GM23338 (cell line): ENCODE measurements at regions not wholly inside any gene's neighbourhood (a gene's known extent, or its start where the extent isn't known, plus 50 kb on each side); places are given as distances from the start of the nearest gene placed in this dataset.

Source experiments
- ATAC-seq: fragments of 200-7000 bp; cut with Tn5 transposase; 3 replicates; pipeline ENCODE4 v1.9.1; 2020
- DNase-seq: peaks from one replicate; pipeline ENCODE4 v3.0.0-alpha.2; 2015; ENCODE audit warnings: low spot score
- H2AFZ ChIP-seq: fragments of 200-600 bp; sonication (generic); 2 replicates; pipeline ENCODE4 v1.8.0; 2016; ENCODE audit warnings: antibody characterized with exemption, mild to moderate bottlenecking, moderate library complexity
- H3F3A ChIP-seq: fragments of 200-600 bp; sonication (generic); replicated peaks from 2 replicates; pipeline ENCODE4 v1.8.0; 2017; ENCODE audit warnings: antibody characterized with exemption, mixed run types, low read depth
- H3K27ac ChIP-seq: fragments of 200-600 bp; sonication (generic); 2 replicates; pipeline ENCODE4 v1.6.1; 2016; ENCODE audit warnings: low read depth
- H3K27me3 ChIP-seq: fragments of 200-600 bp; sonication (generic); 2 replicates; pipeline ENCODE4 v1.8.0; 2016; ENCODE audit warnings: mild to moderate bottlenecking, mixed run types, moderate library complexity; ENCODE audit not compliant: insufficient read depth
- H3K36me3 ChIP-seq: fragments of 200-600 bp; sonication (generic); 2 replicates; pipeline ENCODE4 v1.8.0; 2016; ENCODE audit warnings: mild to moderate bottlenecking; ENCODE audit not compliant: insufficient read depth
- H3K4me1 ChIP-seq: fragments of 200-600 bp; sonication (generic); 2 replicates; pipeline ENCODE4 v1.8.0; 2016; ENCODE audit warnings: mild to moderate bottlenecking, moderate library complexity; ENCODE audit not compliant: insufficient read depth
- H3K4me2 ChIP-seq: fragments of 200-600 bp; sonication (generic); 2 replicates; pipeline ENCODE4 v1.7.1; 2017; ENCODE audit warnings: mixed run types
- H3K4me3 ChIP-seq: fragments of 200-600 bp; sonication (generic); 2 replicates; pipeline ENCODE4 v1.6.1; 2016; ENCODE audit warnings: mixed run types
- H3K79me2 ChIP-seq: fragments of 200-600 bp; sonication (generic); replicated peaks from 2 replicates; pipeline ENCODE4 v1.8.0; 2017; ENCODE audit warnings: mild to moderate bottlenecking; ENCODE audit not compliant: insufficient read depth
- H3K9me2 ChIP-seq: fragments of 200-600 bp; sonication (generic); 2 replicates; pipeline ENCODE4 v1.8.0; 2017; ENCODE audit not compliant: insufficient read depth
- H4K20me1 ChIP-seq: fragments of 200-600 bp; sonication (generic); replicated peaks from 2 replicates; pipeline ENCODE4 v1.8.0; 2017; ENCODE audit warnings: mild to moderate bottlenecking; ENCODE audit not compliant: insufficient read depth
- H3K27ac Mint-ChIP-seq: 2 replicates; pipeline ENCODE4 v1.8.0; 2020; ENCODE audit warnings: inconsistent platforms, mild to moderate bottlenecking, moderate library complexity, mixed read lengths
- H3K27me3 Mint-ChIP-seq: 3 replicates; pipeline ENCODE4 v1.8.0; 2022; ENCODE audit warnings: low read depth, mild to moderate bottlenecking, moderate library complexity, mixed read lengths, inconsistent platforms; ENCODE audit not compliant: insufficient read depth, poor library complexity
- H3K36me3 Mint-ChIP-seq: 3 replicates; pipeline ENCODE4 v1.8.0; 2021; ENCODE audit warnings: low read depth, mild to moderate bottlenecking, inconsistent platforms, moderate library complexity, mixed read lengths
- H3K4me1 Mint-ChIP-seq: 3 replicates; pipeline ENCODE4 v1.8.0; 2020; ENCODE audit warnings: mild to moderate bottlenecking, inconsistent platforms, mixed read lengths
- H3K4me3 Mint-ChIP-seq: 3 replicates; pipeline ENCODE4 v1.8.0; 2021; ENCODE audit warnings: moderate library complexity, mild to moderate bottlenecking, inconsistent platforms, mixed read lengths
- H3K9me3 Mint-ChIP-seq: 3 replicates; pipeline ENCODE4 v1.8.0; 2020; ENCODE audit warnings: moderate library complexity, mild to moderate bottlenecking, inconsistent platforms, mixed read lengths
- EZH2 ChIP-seq: fragments of 200-600 bp; sonication (generic); IDR thresholded peaks from one replicate; pipeline ENCODE4 v1.8.0; 2017; ENCODE audit warnings: antibody characterized with exemption, mild to moderate bottlenecking, low read depth; ENCODE audit not compliant: unreplicated experiment
- EZH2phosphoT487 ChIP-seq: fragments of 200-600 bp; sonication (generic); IDR thresholded peaks from one replicate; pipeline ENCODE4 v1.8.1; 2018; ENCODE audit warnings: antibody characterized with exemption; ENCODE audit not compliant: unreplicated experiment
- JUNB ChIP-seq: IDR thresholded peaks from one replicate; pipeline ENCODE4 v1.6.1; 2016; ENCODE audit warnings: antibody characterized with exemption; ENCODE audit not compliant: unreplicated experiment
- NANOG ChIP-seq: IDR thresholded peaks from 2 replicates; pipeline ENCODE4 v1.6.1; 2016; ENCODE audit warnings: antibody characterized with exemption, borderline replicate concordance
- POLR2AphosphoS5 ChIP-seq: IDR thresholded peaks from 2 replicates; pipeline ENCODE4 v1.6.1; 2016; ENCODE audit warnings: antibody characterized with exemption, low read depth
- REST ChIP-seq: IDR thresholded peaks from one replicate; pipeline ENCODE4 v1.6.1; 2018; ENCODE audit warnings: antibody characterized with exemption; ENCODE audit not compliant: unreplicated experiment
- ZNF331 ChIP-seq: fragments of 250-450 bp; sonication (Bioruptor Pico); IDR thresholded peaks from 2 replicates; pipeline ENCODE4 v1.5.0; 2020; ENCODE audit warnings: low read depth, mild to moderate bottlenecking, moderate library complexity
- ZNF462 ChIP-seq: fragments of 250-450 bp; sonication (Bioruptor Pico); IDR thresholded peaks from 2 replicates; pipeline ENCODE4 v1.5.0; 2020; ENCODE audit warnings: mild to moderate bottlenecking, moderate library complexity
- TF ChIP-seq, protein P1 (sequence below): IDR thresholded peaks from 2 replicates; pipeline ENCODE4 v1.6.1; 2016; ENCODE audit warnings: antibody characterized with exemption

GRCh38 chr2:16058256-16058655 is 117.9 kb downstream of the MYCN start (continued):
- TF ChIP-seq REST (no peak), NANOG (no peak)
- TF ChIP-seq, protein P1, sequence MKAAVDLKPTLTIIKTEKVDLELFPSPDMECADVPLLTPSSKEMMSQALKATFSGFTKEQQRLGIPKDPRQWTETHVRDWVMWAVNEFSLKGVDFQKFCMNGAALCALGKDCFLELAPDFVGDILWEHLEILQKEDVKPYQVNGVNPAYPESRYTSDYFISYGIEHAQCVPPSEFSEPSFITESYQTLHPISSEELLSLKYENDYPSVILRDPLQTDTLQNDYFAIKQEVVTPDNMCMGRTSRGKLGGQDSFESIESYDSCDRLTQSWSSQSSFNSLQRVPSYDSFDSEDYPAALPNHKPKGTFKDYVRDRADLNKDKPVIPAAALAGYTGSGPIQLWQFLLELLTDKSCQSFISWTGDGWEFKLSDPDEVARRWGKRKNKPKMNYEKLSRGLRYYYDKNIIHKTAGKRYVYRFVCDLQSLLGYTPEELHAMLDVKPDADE: no peak

- no peak for DNase-seq
- Histone ChIP-seq H3K79me2 (no peaks in the 10 kb centered on the region), H3K27me3 (no peaks in the 10 kb centered on the region), H3K27ac (no peak overlapping the region), H3F3A (no peaks in the 10 kb centered on the region), H3K9me2 (peaks cover 9% of the 10 kb centered on the region), H3K4me2 (no peak overlapping the region), H4K20me1 (no peaks in the 10 kb centered on the region), H3K4me1 (peaks cover 7% of the 10 kb centered on the region; the same call in 1 of the 2 replicates), H3K4me3 (no peak overlapping the region), H2AFZ (no peak overlapping the region), H3K36me3 (no peaks in the 10 kb centered on the region)
- Mint-ChIP-seq H3K4me1 (peaks cover 7% of the 10 kb centered on the region), H3K9me3 (peaks cover 20% of the 10 kb centered on the region), H3K27ac (no peak overlapping the region), H3K4me3 (no peak overlapping the region), H3K36me3 (peaks cover 11% of the 10 kb centered on the region), H3K27me3 (peaks cover 2% of the 10 kb centered on the region)
- ATAC-seq: no peak
- no peak for TF ChIP-seq ZNF462 (CRISPR knock-in tag)
- TF ChIP-seq JUNB: no peak
- no peak for TF ChIP-seq ZNF331 (CRISPR knock-in tag)
- no peak for TF ChIP-seq REST
- no peak for TF ChIP-seq EZH2
- no peak for TF ChIP-seq POLR2AphosphoS5
- TF ChIP-seq, protein P1: no peak
- no peak for TF ChIP-seq NANOG
- TF ChIP-seq EZH2phosphoT487: no peak
Measured at GRCh38 chr2:16057661-16058060, 117.3 kb downstream of the MYCN start.
